ENCODE measurements at regions not wholly inside any gene's neighbourhood (a gene's known extent, or its start where the extent isn't known, plus 50 kb on each side); places are given as distances from the start of the nearest gene placed in this dataset.
"Not testable (repeated sequence)": the region's sequence is repeated elsewhere in the genome, so short reads cannot be mapped to it uniquely, and the experiment has no call there.

- DNase-seq (ENCODE audit: low read depth): no peak
These were observed 489.8 kb upstream of the AMOT start for GRCh38 chrX:113330416-113330815.

GRCh38 chrX:113315927-113316326, 475.3 kb upstream of the AMOT start:
- no peak for DNase-seq (ENCODE audit: low read depth)

DNA sequence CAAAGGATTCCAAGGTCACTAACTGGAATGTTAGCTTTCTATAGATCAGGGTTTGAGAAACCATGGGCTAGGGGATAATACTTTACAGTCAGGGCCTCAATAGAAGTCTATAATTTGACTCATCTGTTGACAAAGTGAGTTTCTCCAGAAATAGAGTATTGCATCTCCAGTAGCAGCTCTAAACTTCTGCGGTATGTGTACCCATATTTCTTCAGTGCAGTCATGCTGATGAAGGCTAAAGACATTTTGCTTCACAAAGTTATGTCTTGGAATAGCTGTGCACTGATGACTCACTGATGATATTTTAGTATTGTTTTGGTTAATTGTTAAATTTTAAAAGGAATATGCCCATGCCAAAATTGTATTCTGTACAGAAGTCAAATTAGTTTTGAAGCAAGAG, 464.9 kb upstream of the AMOT start:
- DNase-seq (ENCODE audit: low read depth): no peak

DNA sequence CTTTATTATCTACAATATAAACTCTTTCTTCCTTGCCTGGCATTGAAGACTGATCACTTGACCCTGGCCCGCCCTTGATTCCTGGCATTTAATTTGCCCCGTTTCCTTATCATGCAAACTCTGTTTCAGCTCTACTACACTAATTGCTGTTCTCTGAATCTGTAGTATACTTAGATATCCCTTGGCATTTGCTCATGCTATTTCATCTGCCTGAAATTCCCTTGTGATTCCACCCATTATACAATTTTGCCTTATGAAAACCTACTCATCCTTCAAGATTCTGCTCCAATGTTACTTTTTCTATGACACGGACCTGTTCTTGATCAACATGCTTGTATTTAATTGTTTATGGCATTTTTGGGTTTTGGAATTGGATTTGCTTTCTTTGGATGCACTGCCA, 459.9 kb upstream of the AMOT start:
- no peak for DNase-seq (ENCODE audit: low read depth)

GRCh38 chrX:113297437-113297836, 456.8 kb upstream of the AMOT start:
- no peak for DNase-seq (ENCODE audit: low read depth)

DNA sequence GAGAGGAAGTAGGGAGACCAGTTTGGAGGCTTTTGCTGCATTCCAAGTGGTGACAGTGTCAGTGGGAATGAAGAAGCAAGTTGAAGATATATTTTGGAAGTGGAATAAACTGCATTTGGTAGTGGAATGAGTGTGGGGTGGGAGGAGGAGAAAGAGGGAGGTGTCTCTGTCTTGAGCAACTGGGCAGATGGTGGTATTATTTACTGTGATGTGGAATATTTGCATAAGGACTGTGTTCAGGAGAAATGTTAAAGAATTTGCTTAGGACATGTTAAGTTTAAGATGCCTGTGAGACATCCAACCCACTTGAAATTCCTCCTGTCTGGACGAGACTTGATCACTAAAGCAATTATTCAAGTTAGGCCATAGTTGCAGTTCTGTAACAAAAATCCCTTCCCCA, 448.9 kb upstream of the AMOT start:
- DNase-seq (ENCODE audit: low read depth): no peak

DNA sequence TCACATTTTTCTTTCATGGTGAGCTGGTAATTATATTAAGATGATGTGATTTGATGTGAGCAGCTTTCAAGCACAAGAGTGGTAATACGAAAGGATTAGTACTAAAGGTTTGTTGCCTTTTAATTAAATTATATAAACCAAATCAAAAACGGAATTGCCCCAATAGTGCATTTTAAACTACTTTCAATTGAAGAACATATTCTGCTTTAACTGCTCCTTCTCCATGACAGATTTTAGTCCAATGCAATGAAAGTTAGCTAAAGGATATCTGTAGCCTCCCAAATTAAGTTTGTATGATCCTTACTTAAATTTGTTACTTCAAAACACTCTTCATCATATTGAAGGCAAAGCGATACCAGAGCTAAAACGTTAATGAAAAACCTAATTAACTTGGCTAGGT, 447.1 kb upstream of the AMOT start:
- no peak for DNase-seq (ENCODE audit: low read depth)

DNA sequence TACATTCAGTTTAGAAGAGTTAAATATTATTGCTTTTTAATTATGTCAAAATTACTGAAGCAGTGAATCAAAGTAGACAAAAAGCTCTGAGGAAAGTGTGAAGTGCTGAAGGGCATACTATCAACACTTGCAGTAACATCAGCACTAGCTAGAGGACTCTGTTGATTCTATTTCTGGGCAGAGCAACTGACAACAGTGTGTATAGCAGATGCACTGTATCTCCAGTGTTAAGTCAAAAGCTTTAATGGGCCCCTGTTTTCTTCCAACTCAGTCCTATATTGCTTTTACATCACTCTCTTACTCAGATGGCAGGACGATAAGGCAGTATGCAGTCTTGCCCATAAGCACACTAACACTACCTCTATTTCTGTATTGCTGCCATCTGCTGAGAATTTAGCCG, 435.2 kb upstream of the AMOT start:
- no peak for DNase-seq (ENCODE audit: low read depth)

DNA sequence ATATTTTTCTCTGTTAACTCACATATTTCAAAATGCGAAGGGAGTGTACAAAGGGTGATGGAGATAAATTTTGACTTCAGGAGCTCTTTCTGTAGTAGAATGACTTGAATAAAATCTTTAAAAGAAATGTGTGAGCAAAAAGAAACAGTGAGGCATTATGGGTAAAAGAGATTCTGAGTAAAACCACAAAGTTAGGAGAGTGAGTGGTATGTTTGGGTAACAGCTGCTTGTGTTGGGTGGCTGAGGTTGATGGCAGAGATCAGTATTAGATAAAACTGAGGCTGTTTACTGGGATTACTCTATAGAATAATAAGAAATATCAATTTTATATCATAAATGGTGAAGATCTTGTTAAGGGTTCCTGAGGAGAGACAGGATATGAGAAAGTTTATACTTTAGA, 434.2 kb upstream of the AMOT start:
- no peak for DNase-seq (ENCODE audit: low read depth)

DNA sequence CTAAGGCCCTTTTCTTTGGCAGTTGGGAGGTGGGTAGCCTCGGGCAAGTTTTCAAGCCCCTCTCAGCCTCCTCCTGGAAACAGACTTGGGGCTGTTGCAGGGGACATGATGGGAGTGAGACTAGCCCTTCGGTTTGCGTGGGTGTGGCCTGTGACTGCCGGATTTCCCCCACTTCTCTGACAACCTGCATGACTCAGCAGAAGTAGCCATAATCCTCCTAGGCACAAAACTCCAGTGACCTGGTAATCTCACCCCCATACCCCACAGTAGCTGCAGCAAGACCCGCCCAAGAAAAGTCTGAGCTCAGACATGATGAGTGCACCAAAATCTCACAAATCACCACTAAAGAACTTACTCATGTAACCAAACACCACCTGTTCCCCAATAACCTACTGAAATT, 433.7 kb upstream of the AMOT start:
- no peak for DNase-seq (ENCODE audit: low read depth)

DNA sequence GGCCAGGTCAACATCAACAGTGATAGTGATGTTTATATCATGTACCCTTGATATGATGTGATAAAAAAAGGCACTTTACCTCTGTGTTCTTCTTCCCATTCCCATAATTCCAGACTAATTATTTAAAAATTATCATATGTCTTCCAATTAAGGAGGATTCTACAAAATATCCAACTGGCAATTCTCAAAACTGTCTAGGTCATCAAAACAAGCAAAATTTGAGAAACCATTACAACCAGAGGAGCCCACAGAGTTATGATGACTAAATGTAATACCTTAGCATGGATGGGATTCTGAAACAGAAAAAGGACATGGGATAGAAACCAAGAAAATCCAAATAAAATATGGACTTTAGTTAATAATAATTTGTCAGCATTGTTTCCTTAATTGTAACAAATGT, 428.6 kb upstream of the AMOT start:
- DNase-seq (ENCODE audit: low read depth): no peak

DNA sequence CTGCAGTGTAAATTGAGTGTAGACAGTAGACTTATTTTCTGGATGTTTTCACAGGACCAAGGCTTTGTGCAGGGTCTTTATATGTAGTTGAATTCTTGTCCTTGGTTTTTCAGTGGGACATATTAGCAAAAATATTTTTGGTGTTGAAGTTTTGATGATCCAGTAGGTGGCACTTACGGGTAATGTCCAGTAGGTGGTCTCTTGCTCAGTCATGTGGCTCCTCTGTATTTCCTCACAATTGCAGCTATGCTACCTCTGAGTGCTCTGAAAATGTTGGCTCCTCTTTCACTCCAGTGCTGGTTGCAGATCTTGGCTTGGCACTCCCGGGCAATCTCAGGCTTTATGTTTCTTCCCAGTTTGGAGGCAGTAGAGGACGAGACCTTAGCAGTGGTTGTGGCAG, 419.8 kb upstream of the AMOT start:
- no peak for DNase-seq (ENCODE audit: low read depth)

DNA sequence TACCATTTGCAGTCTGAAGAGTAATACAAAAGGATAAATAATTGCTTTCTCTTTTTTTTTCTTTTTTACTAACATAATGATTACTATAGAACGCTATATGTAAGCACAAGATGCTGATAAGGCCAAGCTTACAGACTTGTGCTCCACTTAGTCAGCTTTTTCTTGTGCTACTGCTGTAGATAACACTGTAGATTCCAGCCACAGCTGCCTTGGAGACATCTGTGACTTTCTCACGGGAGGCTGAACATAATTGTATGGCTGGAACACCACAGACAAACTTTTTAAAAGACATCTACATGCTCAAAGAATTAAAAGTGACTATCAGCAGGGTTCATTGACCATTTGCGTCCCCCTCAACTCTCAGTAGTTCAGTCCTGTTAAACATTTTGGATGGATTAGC, 381.7 kb upstream of the AMOT start:
- no peak for DNase-seq (ENCODE audit: low read depth)

GRCh38 chrX:113212052-113212451, 371.4 kb upstream of the AMOT start:
- no peak for DNase-seq (ENCODE audit: low read depth)

- no peak for DNase-seq (ENCODE audit: low read depth)
These were observed 362.0 kb upstream of the AMOT start for GRCh38 chrX:113202601-113203000.

DNA sequence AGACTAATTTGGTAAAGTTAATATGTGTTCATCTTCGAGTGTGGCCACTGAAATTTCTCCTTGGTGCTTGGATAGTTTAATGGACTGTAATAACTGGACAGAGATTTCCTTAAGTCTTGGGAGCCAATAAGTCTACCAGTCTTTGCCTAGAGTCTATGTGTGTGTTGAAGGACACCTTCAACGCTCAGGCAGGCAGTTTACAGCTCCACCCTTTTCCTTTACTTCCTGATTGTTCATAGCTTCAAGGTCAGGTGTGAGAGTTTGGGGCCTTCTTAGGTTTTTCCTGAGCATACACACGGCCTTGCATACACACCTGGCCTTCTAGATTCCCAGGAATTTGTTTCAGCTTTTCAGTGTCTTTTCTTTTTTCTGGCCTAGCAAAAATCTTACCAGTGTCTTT, 355.3 kb upstream of the AMOT start:
- DNase-seq (ENCODE audit: low read depth): no peak

GRCh38 chrX:113192418-113192817, 351.8 kb upstream of the AMOT start:
- DNase-seq (ENCODE audit: low read depth): no peak

DNA sequence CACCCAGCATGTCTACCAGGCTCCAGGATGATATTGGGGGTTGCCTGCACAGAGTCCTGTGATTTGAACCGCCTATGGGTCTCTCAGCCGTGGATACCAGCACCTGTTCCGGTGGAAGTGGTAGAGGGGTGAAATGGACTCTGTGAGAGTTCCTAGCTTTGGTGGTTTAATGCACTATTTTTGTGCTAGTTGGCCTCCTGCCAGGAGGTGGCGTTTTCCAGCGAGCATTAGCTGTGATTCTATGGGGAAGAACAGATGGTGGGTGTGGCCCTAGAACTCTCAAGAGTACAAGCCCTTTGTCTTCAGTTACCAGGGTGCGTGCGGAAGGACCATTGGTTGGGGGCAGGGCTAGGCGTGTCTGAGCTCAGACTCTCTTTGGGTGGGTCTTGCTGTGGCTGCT, 316.9 kb upstream of the AMOT start:
- DNase-seq (ENCODE audit: low read depth): no peak

DNA sequence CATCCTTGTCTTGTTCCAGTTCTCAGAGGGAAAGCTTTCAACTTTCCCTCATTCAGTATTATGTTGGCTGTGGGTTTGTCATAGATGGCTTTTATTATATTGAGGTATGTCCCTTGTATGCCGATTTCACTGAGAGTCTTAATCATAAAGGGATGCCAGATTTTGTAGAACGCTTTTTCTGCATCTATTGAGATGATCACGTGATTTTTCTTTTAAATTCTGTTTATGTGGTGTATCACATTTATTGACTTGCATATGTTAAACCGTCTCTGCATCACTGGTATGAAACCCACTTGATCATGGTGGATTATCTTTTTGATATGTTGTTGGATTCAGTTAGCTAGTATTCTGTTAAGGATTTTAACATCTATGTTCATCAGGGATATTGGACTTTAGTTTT, 313.7 kb upstream of the AMOT start:
- not testable (repeated sequence) for DNase-seq (ENCODE audit: low read depth)

- DNase-seq (ENCODE audit: low read depth): no peak
These were observed 296.2 kb upstream of the AMOT start for GRCh38 chrX:113136836-113137235.

DNA sequence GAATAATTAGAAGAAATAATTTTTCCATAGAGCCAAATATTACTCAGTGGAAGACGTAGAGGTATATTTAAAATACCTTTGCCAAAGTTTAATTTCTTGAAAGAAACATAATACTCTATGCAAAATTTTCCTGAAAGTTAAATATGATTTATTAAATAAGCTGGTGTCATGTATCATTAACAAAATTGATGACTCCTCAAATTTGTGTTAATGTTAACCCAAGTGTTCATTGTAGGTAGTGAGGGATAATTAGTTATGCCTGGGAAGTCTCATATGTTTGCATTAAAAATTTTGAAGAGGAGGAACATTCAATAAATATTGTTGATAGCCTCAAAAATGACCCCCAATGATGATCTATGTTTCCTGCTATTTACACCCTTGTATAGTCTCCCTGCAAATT, 292.7 kb upstream of the AMOT start:
- no peak for DNase-seq (ENCODE audit: low read depth)

DNA sequence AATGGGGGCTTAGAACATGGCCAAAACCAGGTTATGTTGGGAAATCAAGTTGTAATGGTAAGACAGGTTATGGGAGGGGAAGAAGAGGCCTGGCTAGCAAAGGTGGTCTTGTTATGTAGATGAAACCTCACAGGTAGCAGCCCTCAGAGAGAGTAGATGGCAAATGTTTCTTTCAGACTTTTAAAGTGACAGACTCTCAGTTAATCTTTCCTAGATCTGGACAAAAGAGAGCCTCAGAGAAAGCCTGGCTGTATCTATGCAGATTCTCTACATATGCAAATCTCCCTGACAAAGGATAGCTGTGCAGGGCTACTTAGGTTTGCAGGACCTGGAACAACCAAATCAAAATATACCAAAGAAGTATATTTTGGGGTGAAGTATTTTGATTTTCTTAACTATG, 284.1 kb upstream of the AMOT start:
- no peak for DNase-seq (ENCODE audit: low read depth)

DNA sequence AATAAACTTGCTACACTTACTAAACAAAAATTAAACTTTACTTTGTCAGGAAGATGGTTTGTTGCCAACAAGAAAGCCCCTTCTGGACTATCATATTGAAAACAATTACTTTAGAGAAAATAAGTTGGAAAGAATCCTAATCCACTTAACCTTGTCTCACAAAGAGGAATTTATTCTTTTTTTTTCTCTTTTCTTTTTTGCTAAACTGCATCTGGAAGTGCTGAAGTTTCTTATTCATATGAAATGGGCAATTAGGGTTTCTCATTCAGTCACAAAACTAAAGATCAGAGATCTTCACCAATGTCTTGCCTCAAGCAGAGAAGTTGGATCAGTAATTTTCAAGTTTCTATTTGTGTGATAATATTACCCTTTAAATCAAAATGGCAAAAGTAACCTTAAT, 234.9 kb upstream of the AMOT start:
- no peak for DNase-seq (ENCODE audit: low read depth)

GRCh38 chrX:113059714-113060113, 219.1 kb upstream of the AMOT start:
- DNase-seq (ENCODE audit: low read depth): no peak

DNA sequence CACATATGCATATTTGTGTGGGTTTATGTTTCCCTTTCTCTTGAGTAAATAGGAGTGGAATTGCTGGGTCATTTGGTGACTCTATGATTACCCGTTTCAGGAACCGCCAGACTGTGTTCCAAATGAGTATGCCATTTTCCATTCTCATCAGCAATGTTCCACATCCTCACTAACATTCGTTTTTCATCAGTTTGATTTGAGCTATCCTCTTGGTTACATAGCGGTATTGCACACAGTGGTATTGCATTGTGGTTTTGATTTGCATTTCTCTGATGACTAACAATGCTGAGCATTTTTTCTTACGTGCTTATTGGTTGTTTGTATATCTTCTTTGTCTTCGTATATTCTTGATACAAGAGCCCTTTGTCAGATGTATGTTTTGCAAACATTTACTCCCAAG, 218.0 kb upstream of the AMOT start:
- no peak for DNase-seq (ENCODE audit: low read depth)

Data from amniotic epithelial cell (primary cell).